M059J (cell line): ENCODE measurements at regions not wholly inside any gene's neighbourhood (a gene's known extent, or its start where the extent isn't known, plus 50 kb on each side); places are given as distances from the start of the nearest gene placed in this dataset.
A peak's percentile ranks its signal among the peaks of the same experiment; 100 is the strongest.

Experiments
- DNase-seq: peaks from one replicate; pipeline ENCODE4 v3.0.0-alpha.2; 2012; ENCODE audit warnings: low read depth

GRCh38 chr9:109950710-109951443 lies 170.9 kb downstream of the PALM2AKAP2 start:
- DNase-seq, result no peak

DNA sequence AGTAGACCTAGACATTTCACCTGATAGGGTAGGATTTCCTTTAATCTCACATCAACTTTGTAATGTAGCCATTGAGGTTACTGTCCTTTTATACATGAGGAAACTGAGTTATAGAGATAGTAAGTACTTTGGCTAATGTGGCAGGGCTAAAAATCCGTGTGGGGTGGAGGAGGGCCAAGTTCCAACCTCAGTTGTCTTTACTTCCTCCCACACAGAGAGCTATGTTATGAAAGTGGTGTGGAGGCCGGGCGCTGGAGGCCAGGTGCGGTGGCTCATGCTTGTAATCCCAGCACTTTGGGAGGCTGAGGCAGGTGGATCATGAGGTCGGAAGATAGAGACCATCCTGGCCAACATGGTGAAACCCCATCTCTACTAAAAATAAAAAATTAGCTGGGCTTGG lies 173.3 kb downstream of the PALM2AKAP2 start:
- DNase-seq, result no peak

DNA sequence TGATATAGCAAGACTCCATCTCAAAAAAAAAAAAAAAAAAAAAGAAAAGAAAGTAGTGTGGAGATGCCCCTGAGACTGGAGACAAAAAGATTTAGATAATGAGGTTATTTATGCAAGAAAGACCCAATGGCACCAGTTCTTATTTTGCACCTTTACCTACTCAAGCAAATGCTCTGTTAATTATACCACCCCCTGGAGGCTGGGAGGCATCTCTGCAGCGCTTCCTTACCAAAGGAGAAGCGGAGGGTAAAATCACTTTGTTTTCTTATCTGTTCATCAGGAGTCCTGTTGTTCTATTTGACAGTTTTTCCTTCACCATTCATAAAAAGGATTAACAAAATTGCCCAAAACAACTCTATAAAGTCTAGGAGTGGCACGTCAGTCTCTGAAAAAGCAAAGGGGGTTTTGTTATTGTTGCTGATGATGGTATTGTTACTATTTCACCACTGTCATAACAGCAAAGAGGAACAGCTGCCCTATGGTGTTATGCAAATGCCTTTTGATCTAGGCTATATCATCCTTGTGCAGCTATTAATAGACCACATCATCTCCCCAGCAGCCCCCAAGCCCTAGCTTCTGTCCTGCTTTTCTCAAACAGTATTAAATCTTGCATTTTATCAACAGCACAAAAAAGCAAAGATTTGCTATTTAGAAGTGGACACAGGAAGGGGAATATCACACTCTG lies 174.0 kb downstream of the PALM2AKAP2 start:
- no peak for DNase-seq

DNA sequence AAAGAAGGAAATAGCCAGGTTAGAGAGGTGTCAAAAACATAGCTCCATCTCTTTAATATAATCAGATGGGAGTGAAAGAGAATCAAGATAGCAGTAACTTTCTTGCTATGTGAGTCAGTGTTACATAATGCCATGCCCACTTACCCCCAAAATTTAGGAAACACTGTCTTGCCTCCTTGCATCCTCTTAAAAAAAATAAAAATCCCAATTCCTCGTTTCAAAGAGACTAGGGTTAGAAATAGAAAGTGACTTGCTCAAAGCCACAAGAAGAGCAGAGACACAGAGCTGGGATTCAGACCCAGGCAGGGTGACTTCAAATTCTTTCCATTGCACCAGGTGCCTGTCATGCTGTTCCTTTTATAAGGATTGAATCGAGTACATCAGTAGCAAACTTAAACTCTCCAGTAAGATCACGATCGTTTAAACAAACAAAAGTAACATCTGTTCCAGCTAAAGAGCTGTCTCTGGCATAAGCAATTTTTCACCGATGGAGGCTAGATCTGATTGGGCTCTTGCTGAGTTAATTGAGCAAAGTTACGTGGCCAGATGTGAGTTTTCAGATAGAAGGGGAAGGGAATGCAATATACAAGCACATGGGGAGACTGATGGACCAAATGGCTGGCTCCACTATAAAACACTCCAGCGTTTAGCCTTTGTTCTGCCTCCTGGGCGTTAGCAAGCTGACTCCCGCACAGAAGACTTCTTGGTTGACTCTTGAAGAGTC lies 176.9 kb downstream of the PALM2AKAP2 start:
- DNase-seq, result no peak

DNA sequence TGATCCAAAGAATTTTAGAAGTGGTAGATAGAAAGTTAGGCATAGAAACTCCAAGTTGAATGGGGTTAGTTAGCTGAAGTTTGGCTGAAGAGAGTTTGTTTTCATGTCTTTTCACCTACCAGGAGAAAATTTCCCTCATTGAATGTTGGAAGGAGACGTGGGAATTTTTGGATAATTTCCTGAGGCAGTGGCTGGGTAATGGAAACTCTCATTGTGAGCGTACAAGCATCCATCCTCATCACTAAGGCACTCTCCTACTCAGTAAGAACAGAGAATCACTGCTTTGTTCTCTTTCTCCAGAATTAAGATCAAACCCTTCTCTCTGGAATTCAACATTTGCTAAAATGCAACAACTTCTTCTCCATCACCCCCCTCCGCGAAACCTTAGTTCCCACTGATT lies 179.7 kb downstream of the PALM2AKAP2 start:
- no peak for DNase-seq

DNA sequence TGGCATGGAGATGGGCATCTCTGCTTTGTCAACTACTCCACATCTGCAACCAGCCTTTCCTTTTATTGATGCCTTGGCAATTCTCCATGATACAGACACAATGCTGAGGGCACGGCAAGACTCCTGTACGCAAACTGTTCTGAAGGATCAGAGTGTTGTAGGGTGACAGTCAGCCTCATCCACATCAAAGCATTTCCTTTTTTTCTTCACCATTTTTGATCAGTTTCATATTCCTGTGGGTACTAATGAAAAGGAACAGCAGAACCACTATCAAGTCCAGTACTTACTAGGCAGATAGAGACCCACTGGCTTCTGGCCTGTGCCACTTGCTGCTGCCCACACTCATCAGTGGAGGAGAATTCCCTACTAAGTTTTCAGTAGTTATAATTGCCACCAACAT lies 181.6 kb downstream of the PALM2AKAP2 start:
- no peak for DNase-seq

- no peak for DNase-seq
Observed at GRCh38 chr9:109962215-109962614, 182.2 kb downstream of the PALM2AKAP2 start.

DNA sequence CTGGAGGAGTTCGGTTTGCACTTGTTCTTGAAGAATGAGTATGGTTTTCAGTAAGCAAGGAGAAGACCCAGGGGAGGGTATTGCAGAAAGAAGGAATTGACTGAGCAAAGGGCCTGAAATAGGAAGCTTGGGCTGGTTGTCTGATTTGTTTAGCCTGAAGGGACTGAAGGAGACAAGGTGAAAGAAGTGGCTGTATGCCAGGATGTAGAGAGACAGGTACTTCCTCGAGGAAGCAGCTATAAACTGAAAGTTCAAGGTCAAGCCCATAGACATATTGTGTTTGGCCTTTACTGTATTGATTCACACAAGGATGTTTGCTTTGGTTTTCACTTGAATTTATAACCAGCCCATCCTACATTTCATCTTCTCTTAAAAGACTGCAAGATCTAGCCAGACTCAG lies 183.1 kb downstream of the PALM2AKAP2 start:
- DNase-seq, result no peak

GRCh38 chr9:109966643-109967368 lies 186.8 kb downstream of the PALM2AKAP2 start:
- no peak for DNase-seq

GRCh38 chr9:109967651-109968642 lies 187.9 kb downstream of the PALM2AKAP2 start:
- DNase-seq, result no peak

DNA sequence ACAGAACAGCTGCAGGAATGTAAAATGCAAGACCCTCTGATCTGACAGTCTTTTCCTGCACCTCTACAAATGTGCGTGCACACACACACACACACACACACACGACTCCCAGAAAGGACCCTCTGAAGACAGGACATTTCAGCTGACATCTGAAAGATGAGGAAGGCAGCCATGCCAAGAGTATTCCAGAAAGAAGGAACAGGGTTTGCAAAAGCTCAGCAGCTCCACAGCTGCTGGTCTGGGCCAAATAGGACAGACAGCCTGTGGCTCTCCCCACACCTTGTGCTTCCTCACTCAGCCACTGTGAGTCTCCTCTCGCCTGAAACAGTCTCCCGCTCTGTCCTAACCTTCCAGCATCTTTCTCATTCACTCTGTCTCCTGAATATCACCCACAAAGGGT lies 189.0 kb downstream of the PALM2AKAP2 start:
- peak; percentile 30 for DNase-seq

- DNase-seq, result no peak
Observed at GRCh38 chr9:109969573-109970237, 189.7 kb downstream of the PALM2AKAP2 start.

GRCh38 chr9:109971226-109971625 lies 191.2 kb downstream of the PALM2AKAP2 start:
- DNase-seq, result no peak

DNA sequence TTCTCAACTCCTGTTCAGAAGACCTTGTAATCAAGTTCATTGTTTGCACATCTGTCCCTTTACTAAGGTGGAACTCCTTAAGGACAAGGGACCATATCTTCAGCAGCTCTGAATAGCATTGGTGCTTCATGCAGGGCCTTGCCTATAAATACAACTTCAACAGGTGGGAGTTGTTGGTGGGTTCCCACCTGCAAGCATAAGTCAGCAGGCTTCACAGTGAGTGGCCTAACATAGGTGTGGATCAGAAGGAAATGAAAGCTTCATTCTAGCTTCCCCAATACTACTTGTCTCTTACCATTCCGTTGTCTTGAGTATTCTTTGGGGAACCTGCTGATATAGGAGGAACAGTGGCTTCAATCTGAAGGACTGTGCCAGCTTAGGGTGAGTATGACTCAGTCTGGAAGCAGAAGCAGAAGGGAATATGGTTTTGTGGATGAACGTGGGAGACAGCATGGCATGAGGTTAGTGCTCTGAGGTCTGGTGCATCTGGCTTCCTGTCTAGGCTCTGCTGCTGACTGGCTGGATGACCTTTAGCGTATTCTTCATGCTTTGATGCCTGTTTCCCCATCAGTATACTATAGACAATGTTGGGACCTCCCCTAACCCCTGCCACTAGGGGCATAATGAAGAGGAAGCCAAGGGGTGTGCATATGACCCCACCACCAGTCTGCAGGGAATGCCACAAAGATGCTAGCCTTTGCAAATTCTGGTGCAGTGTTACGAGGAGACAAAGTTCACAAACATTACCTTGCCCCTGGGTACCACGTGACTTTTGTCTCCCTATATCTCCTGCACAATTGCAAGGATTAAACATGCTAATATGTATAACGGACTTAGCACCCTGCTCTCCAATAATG lies 192.3 kb downstream of the PALM2AKAP2 start:
- peak; percentile 32 for DNase-seq

- no peak for DNase-seq
Observed at GRCh38 chr9:109973336-109973735, 193.3 kb downstream of the PALM2AKAP2 start.

DNA sequence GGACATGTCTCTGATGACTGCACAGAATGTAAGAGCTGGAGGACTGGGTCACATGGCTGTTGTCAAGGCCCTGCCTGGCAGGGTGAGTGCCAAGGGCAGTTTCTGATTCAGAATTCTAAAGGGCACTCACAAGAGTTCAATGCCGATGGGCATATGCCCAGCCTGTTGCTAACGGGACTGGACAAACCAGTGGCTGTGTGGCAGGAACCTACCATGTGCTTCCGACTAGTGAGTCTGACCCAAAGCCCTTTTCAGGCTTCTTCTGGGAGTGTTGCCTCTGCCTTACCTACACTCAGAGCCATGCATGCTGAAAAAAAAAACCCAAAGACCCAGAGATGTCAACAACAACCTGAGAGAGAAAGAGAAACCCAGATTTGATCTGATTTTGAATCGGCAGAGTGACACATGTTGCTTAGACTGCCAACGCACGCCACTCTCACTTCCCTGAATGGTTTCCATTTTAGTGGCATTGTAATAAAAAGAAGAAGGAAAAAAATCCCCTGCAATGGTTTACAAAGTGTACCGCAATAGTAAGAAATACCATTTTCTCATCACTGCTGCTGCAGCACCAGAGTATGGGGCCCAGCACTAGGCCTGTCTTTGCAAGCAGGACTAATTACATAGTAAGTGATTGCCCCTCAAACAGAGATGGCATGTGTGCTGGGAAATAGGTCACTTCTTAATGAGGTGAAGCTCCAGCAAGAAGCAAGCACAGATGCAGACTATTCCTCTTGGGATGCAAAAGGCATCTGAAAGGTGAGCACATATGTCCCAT lies 194.3 kb downstream of the PALM2AKAP2 start:
- DNase-seq, result no peak

- DNase-seq, result no peak
Observed at GRCh38 chr9:109974918-109975276, 194.9 kb downstream of the PALM2AKAP2 start.

- DNase-seq, result peak; percentile 88
Observed at GRCh38 chr9:109975574-109976295, 195.7 kb downstream of the PALM2AKAP2 start.
